Fibroblast of lung (primary cell): ENCODE measurements at regions not wholly inside any gene's neighbourhood (a gene's known extent, or its start where the extent isn't known, plus 50 kb on each side); places are given as distances from the start of the nearest gene placed in this dataset.
"Not testable (repeated sequence)": the region's sequence is repeated elsewhere in the genome, so short reads cannot be mapped to it uniquely, and the experiment has no call there.

Experiments used
- DNase-seq, 2 donors: peaks; one replicate each; pipeline versions ENCODE4 v3.0.0 to v3.0.0-alpha.2; 2010; ENCODE audit warnings: low read depth in 2 of 2
- H2AFZ ChIP-seq: 2 replicates; pipeline ENCODE4 v1.5.1; 2012; ENCODE audit warnings: low read length, control low read depth, inconsistent platforms
- H3K27ac ChIP-seq: 2 replicates; pipeline ENCODE4 v1.5.1; 2011; ENCODE audit warnings: low read length, control low read depth; ENCODE audit not compliant: insufficient read depth
- H3K27me3 ChIP-seq: 2 replicates; pipeline ENCODE4 v1.5.1; 2011; ENCODE audit warnings: mild to moderate bottlenecking, low read length; ENCODE audit not compliant: control insufficient read depth, insufficient read depth
- H3K36me3 ChIP-seq: 2 replicates; pipeline ENCODE4 v1.5.1; 2011; ENCODE audit warnings: low read length; ENCODE audit not compliant: control insufficient read depth, insufficient read depth
- H3K4me1 ChIP-seq: 2 replicates; pipeline ENCODE4 v1.5.1; 2011; ENCODE audit warnings: low read length; ENCODE audit not compliant: control insufficient read depth, insufficient read depth; ENCODE audit errors: extremely low read depth
- H3K4me2 ChIP-seq: 2 replicates; pipeline ENCODE4 v1.5.1; 2011; ENCODE audit warnings: low read length, control low read depth; ENCODE audit not compliant: insufficient read depth; ENCODE audit errors: extremely low read depth
- H3K4me3 ChIP-seq, 4 experiments: fragments of 200-600 bp in 1 of 4; sonication (generic) in 1 of 4; replicated peaks in 1 of 4; 2 replicates each; pipeline ENCODE4 v1.5.1; 2011 to 2016; ENCODE audit warnings: low read length in 4 of 4, low read depth in 3 of 4, mild to moderate bottlenecking in 3 of 4, control low read depth in 2 of 4, inconsistent platforms in 1 of 4, mixed read lengths in 1 of 4; ENCODE audit not compliant: insufficient read depth in 1 of 4; ENCODE audit errors: control extremely low read depth in 1 of 4
- H3K79me2 ChIP-seq: 2 replicates; pipeline ENCODE4 v1.5.1; 2012; ENCODE audit warnings: mild to moderate bottlenecking, low read length, inconsistent platforms; ENCODE audit not compliant: control insufficient read depth, insufficient read depth
- H3K9ac ChIP-seq: 2 replicates; pipeline ENCODE4 v1.5.1; 2011; ENCODE audit warnings: mild to moderate bottlenecking, low read length, control low read depth; ENCODE audit not compliant: insufficient read depth
- H3K9me3 ChIP-seq: 2 replicates; pipeline ENCODE4 v1.5.1; 2012; ENCODE audit warnings: low read depth, low read length; ENCODE audit not compliant: control insufficient read depth, insufficient read depth
- H4K20me1 ChIP-seq: 2 replicates; pipeline ENCODE4 v1.5.1; 2011; ENCODE audit warnings: low read length; ENCODE audit not compliant: control insufficient read depth, insufficient read depth; ENCODE audit errors: extremely low read depth
- EZH2 ChIP-seq: IDR thresholded peaks from 2 replicates; pipeline ENCODE4 v1.5.1; 2012; ENCODE audit warnings: low read length, control low read depth, mild to moderate bottlenecking; ENCODE audit errors: missing control alignments
- TF ChIP-seq, protein P1 (sequence below), 2 donors: IDR thresholded peaks in 1 of 2; conservative IDR thresholded peaks in 1 of 2; 1 replicate in 1 of 2; 2 replicates in 1 of 2; pipeline ENCODE4 v1.5.1; 2011 to 2012; ENCODE audit warnings: low read length in 2 of 2, control low read depth in 1 of 2, inconsistent platforms in 1 of 2, low read depth in 1 of 2, mild to moderate bottlenecking in 1 of 2

DNA sequence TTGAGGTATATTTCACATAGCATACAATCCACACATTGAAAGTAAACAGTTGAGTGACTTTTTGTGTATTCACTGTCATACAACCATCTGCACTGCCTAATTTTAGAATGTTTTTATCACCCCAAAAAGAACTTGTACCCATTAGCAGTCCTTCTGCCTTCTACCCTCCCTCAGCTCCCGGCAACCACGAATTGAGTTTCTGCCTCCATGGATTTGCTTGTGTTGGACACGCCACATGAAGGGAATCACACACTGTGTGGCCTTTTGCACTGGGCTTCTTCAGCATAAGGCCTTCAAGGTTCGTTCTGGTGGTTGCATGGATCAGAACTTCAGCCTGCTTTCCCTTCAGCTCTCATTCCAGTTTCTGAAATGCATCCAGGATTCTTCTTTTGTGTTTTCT, 82.5 kb downstream of the CRYBB2 start:
- DNase-seq, H3K27me3 ChIP-seq, H3K4me3 ChIP-seq, H3K9me3 ChIP-seq, H4K20me1 ChIP-seq, H3K4me1 ChIP-seq, H3K4me2 ChIP-seq, H3K27ac ChIP-seq, H3K9ac ChIP-seq, H2AFZ ChIP-seq, H3K36me3 ChIP-seq, H3K79me2 ChIP-seq: not testable (repeated sequence)

DNA sequence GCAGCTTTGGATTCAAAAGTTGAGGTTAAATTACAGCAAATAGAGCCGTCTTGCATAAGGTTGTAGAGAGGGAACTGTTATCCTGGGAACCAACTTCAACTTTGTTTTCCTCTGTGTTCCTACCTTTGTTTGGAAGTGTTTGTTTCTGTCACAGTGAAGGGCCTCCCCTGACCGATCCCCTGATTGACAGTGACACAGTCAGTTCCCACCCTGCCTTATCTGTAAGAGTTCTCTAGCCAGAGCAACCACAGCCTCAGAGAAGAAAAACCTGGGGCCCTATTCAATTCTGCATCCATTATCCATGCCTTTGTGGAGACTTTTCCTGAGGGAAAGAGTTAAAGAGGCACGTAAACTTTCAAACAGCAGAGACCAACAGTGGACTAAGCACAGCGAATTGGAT, 90.1 kb downstream of the CRYBB2 start:
- not testable (repeated sequence) for H3K4me1 ChIP-seq, H3K9me3 ChIP-seq, H3K36me3 ChIP-seq, H4K20me1 ChIP-seq, H3K4me2 ChIP-seq, H3K9ac ChIP-seq, H3K27me3 ChIP-seq, H3K79me2 ChIP-seq, H2AFZ ChIP-seq, H3K27ac ChIP-seq, DNase-seq, H3K4me3 ChIP-seq

DNA sequence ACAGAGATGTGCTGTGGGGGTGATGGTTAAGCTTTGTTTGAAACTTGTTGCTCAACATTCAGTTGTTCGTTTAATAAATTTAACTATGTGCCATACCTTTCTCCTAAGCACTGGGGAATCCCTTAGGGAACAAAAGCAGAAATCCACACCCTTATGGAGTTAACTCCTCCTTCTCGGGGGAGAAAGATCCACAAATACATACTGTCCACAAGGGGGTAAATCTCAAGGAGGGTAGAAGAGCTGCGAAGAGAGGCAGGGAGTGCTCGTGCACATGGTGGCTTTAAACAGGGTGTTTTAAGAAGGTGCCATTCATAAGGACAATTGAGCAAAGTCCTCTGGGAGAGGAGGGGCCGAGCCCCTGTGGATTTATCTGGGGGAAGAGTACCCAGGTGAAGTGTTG, 92.5 kb downstream of the CRYBB2 start:
- DNase-seq, H3K4me1 ChIP-seq, H4K20me1 ChIP-seq, H3K27ac ChIP-seq, H3K4me3 ChIP-seq, H3K4me2 ChIP-seq, H3K27me3 ChIP-seq, H3K36me3 ChIP-seq, H3K9me3 ChIP-seq, H3K79me2 ChIP-seq, H3K9ac ChIP-seq, H2AFZ ChIP-seq: not testable (repeated sequence)

DNA sequence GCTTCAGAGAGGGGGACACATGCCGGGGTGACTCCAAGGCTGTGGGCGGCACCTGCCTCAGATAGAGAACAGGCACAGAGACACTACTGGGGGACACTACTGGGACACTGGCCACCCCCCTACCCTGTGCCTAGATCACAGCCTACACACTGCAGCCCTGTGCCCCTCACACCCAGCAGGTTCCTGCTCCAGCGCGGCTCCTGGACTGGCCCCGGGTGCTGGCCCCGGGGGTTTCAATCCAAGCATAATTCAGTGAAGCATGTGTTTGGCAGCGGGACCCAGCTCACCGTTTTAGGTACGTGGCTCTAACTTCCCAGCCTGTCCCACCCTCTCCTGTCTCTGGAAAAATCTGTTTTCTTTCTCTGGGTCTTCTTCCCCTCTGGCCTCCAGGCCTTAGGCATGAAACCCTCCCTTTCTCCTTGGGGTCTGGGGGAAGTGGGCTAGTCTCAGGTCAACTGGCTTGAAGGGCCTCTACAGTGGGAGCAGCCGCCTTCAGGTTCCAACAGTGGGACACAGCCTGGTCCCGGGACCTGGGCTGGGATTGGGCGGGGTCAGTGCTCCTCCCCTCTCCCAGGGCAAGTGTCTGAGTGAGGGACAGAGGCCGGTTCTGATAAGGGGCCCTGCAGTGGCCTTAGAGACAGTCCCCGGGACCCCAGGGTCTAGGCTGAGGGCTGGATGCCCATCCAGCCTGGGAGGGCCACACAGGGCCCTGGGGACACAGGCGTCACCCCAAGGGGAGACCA, 98.8 kb downstream of the CRYBB2 start:
- Histone ChIP-seq H2AFZ (no peak overlapping the region), H3K4me1 (no peaks in the 10 kb centered on the region), H3K4me3 (no peak overlapping the region), H3K9me3 (no peaks in the 10 kb centered on the region), H3K79me2 (no peaks in the 10 kb centered on the region), H3K36me3 (no peaks in the 10 kb centered on the region), H3K9ac (no peak overlapping the region), H3K4me2 (no peak overlapping the region), H3K27me3 (no peaks in the 10 kb centered on the region), H3K27ac (no peak overlapping the region), H4K20me1 (no peaks in the 10 kb centered on the region)
- TF ChIP-seq EZH2 = no peak
- TF ChIP-seq, protein P1, sequence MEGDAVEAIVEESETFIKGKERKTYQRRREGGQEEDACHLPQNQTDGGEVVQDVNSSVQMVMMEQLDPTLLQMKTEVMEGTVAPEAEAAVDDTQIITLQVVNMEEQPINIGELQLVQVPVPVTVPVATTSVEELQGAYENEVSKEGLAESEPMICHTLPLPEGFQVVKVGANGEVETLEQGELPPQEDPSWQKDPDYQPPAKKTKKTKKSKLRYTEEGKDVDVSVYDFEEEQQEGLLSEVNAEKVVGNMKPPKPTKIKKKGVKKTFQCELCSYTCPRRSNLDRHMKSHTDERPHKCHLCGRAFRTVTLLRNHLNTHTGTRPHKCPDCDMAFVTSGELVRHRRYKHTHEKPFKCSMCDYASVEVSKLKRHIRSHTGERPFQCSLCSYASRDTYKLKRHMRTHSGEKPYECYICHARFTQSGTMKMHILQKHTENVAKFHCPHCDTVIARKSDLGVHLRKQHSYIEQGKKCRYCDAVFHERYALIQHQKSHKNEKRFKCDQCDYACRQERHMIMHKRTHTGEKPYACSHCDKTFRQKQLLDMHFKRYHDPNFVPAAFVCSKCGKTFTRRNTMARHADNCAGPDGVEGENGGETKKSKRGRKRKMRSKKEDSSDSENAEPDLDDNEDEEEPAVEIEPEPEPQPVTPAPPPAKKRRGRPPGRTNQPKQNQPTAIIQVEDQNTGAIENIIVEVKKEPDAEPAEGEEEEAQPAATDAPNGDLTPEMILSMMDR (conservative IDR thresholded peaks at IDR 0.05 in 1 of 2, IDR thresholded peaks at IDR 0.05 in 1 of 2; ENCODE audit: low read depth in 1 of 2, low read length in 2 of 2) = no peak
- DNase-seq = no peak
